Esophagus muscularis mucosa (tissue), 4 donors: ENCODE measurements at regions not wholly inside any gene's neighbourhood (a gene's known extent, or its start where the extent isn't known, plus 50 kb on each side); places are given as distances from the start of the nearest gene placed in this dataset.

ENCODE experiments used
- DNase-seq: peaks from one replicate; pipeline ENCODE4 v3.0.0-alpha.2; 2017; ENCODE audit errors: extremely low spot score
- H3K27ac ChIP-seq, 4 donors: fragments of 200-600 bp; sonication (generic); replicated peaks in 1 of 4; 1 replicate in 3 of 4; 2 replicates in 1 of 4; pipeline ENCODE4 v1.5.1; 2016 to 2019; ENCODE audit warnings: mild to moderate bottlenecking in 1 of 4
- H3K27me3 ChIP-seq, 4 donors: fragments of 200-600 bp; sonication (generic); one replicate each; pipeline versions ENCODE4 v1.5.1 to v1.6.0; 2016 to 2019
- H3K36me3 ChIP-seq, 4 donors: fragments of 200-600 bp; sonication (generic); one replicate each; pipeline ENCODE4 v1.5.1; 2016 to 2019
- H3K4me1 ChIP-seq, 4 donors: fragments of 200-600 bp; sonication (generic); one replicate each; pipeline ENCODE4 v1.5.1; 2016 to 2019
- H3K4me3 ChIP-seq, 4 donors: fragments of 200-600 bp; sonication (generic); 1 replicate in 2 of 4; 2 replicates in 2 of 4; pipeline ENCODE4 v1.5.1; 2016 to 2019; ENCODE audit warnings: mild to moderate bottlenecking in 4 of 4, moderate library complexity in 1 of 4
- H3K9me3 ChIP-seq, 4 donors: fragments of 200-600 bp; sonication (generic); 1 replicate in 3 of 4; 2 replicates in 1 of 4; pipeline ENCODE4 v1.5.1; 2016 to 2019
- CTCF ChIP-seq, 3 experiments: fragments of 200-600 bp in 2 of 3; fragments of 450-650 bp in 1 of 3; sonication (generic) in 2 of 3; IDR thresholded peaks; one replicate each; pipeline ENCODE4 v1.5.1; 2017 to 2019; ENCODE audit warnings: antibody characterized with exemption in 3 of 3, mild to moderate bottlenecking in 2 of 3, moderate library complexity in 1 of 3
- EP300 ChIP-seq: sonication (generic); formaldehyde crosslinking; IDR thresholded peaks from one replicate; pipeline ENCODE4 v1.6.1; 2017; ENCODE audit warnings: antibody characterized with exemption
- POLR2A ChIP-seq: fragments of 450-650 bp; IDR thresholded peaks from one replicate; pipeline ENCODE4 v1.6.1; 2017; ENCODE audit warnings: antibody characterized with exemption, moderate library complexity, mild to moderate bottlenecking, low read depth
- POLR2AphosphoS5 ChIP-seq, 2 donors: sonication (generic); formaldehyde crosslinking; IDR thresholded peaks; one replicate each; pipeline ENCODE4 v1.6.1; 2017; ENCODE audit warnings: antibody characterized with exemption in 2 of 2
- WGBS: methylation state at CpG from one replicate; pipeline ENCODE4 v1.1.5; 2018; 5-methylcytosine and 5-hydroxymethylcytosine counted together
- intact Hi-C: fragments of 100-400 bp; cut with DNase I; formaldehyde crosslinking; loops from one replicate; pipeline ENCODE4 v1.15.1; 2023

- Histone ChIP-seq H3K36me3 (no peaks in the 10 kb centered on the region), H3K4me3 (peak overlapping the region in 1 of 4 donors; percentile 10), H3K9me3 (no peaks in the 10 kb centered on the region), H3K27ac (no peak overlapping the region), H3K4me1 (peaks cover 0 to 6% (median 2%) of the 10 kb centered on the region in 4 donors), H3K27me3 (no peaks in the 10 kb centered on the region)
- intact Hi-C loops, result no loop called here
- TF ChIP-seq POLR2A, result no peak
- TF ChIP-seq CTCF (IDR thresholded peaks at IDR 0.05), result no peak
- no peak for TF ChIP-seq POLR2AphosphoS5 (IDR thresholded peaks at IDR 0.05)
- no peak for TF ChIP-seq EP300
- 58% methylated on average over 11 of the region's 11 CpGs for WGBS
- DNase-seq, result no peak
These were observed 228.8 kb downstream of the CDH11 start for GRCh38 chr16:64892835-64893785.

GRCh38 chr16:64889446-64889845 lies 232.4 kb downstream of the CDH11 start:
- H3K4me3 ChIP-seq, result no peak overlapping the region
- H3K27me3 ChIP-seq, result no peaks in the 10 kb centered on the region
- no peak for DNase-seq
- 65% methylated on average over 2 of the region's 2 CpGs for WGBS
- H3K9me3 ChIP-seq, result no peaks in the 10 kb centered on the region
- no peak overlapping the region for H3K27ac ChIP-seq
- TF ChIP-seq POLR2AphosphoS5 (IDR thresholded peaks at IDR 0.05), result no peak
- no peak for TF ChIP-seq POLR2A
- no peak for TF ChIP-seq CTCF (IDR thresholded peaks at IDR 0.05)
- no peak for TF ChIP-seq EP300
- intact Hi-C loops, result no loop called here
- H3K36me3 ChIP-seq, result no peaks in the 10 kb centered on the region
- H3K4me1 ChIP-seq, result peaks cover 0 to 6% (median 2%) of the 10 kb centered on the region in 4 donors

GRCh38 chr16:64887651-64888050 lies 234.2 kb downstream of the CDH11 start:
- no peak overlapping the region for H3K4me3 ChIP-seq
- H3K27me3 ChIP-seq, result no peaks in the 10 kb centered on the region
- no peaks in the 10 kb centered on the region for H3K36me3 ChIP-seq
- peaks cover 0 to 5% (median 0%) of the 10 kb centered on the region in 4 donors for H3K4me1 ChIP-seq
- no peak for TF ChIP-seq CTCF (IDR thresholded peaks at IDR 0.05)
- TF ChIP-seq EP300, result no peak
- no peak for TF ChIP-seq POLR2A
- no peak for TF ChIP-seq POLR2AphosphoS5 (IDR thresholded peaks at IDR 0.05)
- H3K27ac ChIP-seq, result no peak overlapping the region
- H3K9me3 ChIP-seq, result no peaks in the 10 kb centered on the region
- intact Hi-C loops, result no loop called here
- no peak for DNase-seq

- H3K4me3 ChIP-seq, result no peak overlapping the region
- DNase-seq, result peak; percentile 34
- no peak overlapping the region for H3K27ac ChIP-seq
- TF ChIP-seq POLR2A, result no peak
- no peaks in the 10 kb centered on the region for H3K9me3 ChIP-seq
- 88% methylated on average over 6 of the region's 6 CpGs for WGBS
- intact Hi-C loops, result no loop called here
- H3K27me3 ChIP-seq, result no peaks in the 10 kb centered on the region
- H3K36me3 ChIP-seq, result no peaks in the 10 kb centered on the region
- peaks cover 0 to 7% (median 0%) of the 10 kb centered on the region in 4 donors for H3K4me1 ChIP-seq
These were observed 239.6 kb downstream of the CDH11 start for GRCh38 chr16:64882078-64882784.

- Histone ChIP-seq H3K4me1 (peaks cover 0 to 7% (median 0%) of the 10 kb centered on the region in 4 donors), H3K9me3 (no peaks in the 10 kb centered on the region), H3K36me3 (no peaks in the 10 kb centered on the region), H3K27me3 (no peaks in the 10 kb centered on the region), H3K4me3 (no peak overlapping the region), H3K27ac (no peak overlapping the region)
- intact Hi-C loops, result no loop called here
- TF ChIP-seq CTCF (IDR thresholded peaks at IDR 0.05), result no peak
- TF ChIP-seq POLR2A, result no peak
- TF ChIP-seq EP300, result no peak
- TF ChIP-seq POLR2AphosphoS5 (IDR thresholded peaks at IDR 0.05), result no peak
- no peak for DNase-seq
- WGBS, result 72% methylated on average over 2 of the region's 2 CpGs
These were observed 240.9 kb downstream of the CDH11 start for GRCh38 chr16:64880994-64881393.
